ENCODE measurements at regions not wholly inside any gene's neighbourhood (a gene's known extent, or its start where the extent isn't known, plus 50 kb on each side); places are given as distances from the start of the nearest gene placed in this dataset.
"Not testable (repeated sequence)": the region's sequence is repeated elsewhere in the genome, so short reads cannot be mapped to it uniquely, and the experiment has no call there.

DNA sequence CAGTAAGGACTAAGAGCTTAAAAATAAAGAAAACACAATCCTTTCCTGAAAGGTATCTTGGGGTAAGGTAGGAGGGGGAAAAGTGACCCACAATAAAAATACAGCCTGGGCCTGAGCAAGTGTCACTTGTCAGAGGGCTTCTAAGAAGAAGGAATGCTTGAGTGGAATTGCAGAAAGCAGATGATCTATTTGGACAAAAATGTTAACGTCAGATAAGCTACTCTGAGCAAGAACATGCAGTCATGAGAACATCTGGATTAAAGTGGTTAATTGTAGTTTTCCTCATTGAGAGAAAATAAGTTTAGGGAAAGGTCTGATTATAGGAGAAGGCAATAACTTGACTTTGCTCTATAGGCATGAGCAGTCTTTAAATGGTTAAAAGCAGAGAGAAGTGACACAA is 581.9 kb downstream of the HTR1B start:
- H3K27ac ChIP-seq (ENCODE audit: low read depth, low read length), result no peak overlapping the region
- TF ChIP-seq, protein P1, sequence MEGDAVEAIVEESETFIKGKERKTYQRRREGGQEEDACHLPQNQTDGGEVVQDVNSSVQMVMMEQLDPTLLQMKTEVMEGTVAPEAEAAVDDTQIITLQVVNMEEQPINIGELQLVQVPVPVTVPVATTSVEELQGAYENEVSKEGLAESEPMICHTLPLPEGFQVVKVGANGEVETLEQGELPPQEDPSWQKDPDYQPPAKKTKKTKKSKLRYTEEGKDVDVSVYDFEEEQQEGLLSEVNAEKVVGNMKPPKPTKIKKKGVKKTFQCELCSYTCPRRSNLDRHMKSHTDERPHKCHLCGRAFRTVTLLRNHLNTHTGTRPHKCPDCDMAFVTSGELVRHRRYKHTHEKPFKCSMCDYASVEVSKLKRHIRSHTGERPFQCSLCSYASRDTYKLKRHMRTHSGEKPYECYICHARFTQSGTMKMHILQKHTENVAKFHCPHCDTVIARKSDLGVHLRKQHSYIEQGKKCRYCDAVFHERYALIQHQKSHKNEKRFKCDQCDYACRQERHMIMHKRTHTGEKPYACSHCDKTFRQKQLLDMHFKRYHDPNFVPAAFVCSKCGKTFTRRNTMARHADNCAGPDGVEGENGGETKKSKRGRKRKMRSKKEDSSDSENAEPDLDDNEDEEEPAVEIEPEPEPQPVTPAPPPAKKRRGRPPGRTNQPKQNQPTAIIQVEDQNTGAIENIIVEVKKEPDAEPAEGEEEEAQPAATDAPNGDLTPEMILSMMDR (IDR thresholded peaks at IDR 0.05; ENCODE audit: low read depth, low read length), result no peak
- H3K27me3 ChIP-seq (ENCODE audit: control insufficient read depth, insufficient read depth, low read length), result no peaks in the 10 kb centered on the region
- DNase-seq (ENCODE audit: low read depth, low spot score), result no peak
- H3K4me3 ChIP-seq (ENCODE audit: low read depth, low read length), result no peak overlapping the region
- ChIA-PET CTCF (no interaction called here), POLR2A (no interaction called here)
- no peaks in the 10 kb centered on the region for H3K9me3 ChIP-seq (ENCODE audit: control insufficient read depth, insufficient read depth, low read length)

DNA sequence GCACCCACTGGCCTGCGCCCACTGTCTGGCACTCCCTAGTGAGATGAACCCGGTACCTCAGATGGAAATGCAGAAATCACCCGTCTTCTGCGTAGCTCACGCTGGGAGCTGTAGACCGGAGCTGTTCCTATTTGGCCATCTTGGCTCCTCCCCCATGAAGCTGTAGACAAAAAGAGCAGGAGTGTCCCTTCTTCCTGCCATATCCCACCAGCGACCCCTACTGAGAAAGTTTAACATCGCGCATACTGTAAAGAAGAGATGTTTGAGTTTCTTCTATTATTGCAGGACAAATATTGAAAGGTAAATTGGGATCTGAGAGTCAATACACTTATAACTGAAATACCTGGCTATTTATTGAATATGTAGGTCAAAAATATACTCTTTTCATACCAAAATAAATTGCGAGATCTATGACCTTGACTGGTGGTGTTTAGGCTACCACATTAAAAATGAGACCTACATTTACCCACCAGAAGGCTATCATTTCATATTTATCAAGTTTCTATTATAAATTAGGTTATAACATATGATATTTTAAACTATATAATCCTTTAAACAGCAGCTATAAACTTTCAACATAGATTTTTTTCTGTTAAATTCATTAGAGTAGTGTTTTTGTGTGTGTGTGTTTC is 586.3 kb downstream of the HTR1B start:
- no peaks in the 10 kb centered on the region for H3K27me3 ChIP-seq (ENCODE audit: control insufficient read depth, insufficient read depth, low read length)
- no peak overlapping the region for H3K4me3 ChIP-seq (ENCODE audit: low read depth, low read length)
- POLR2A ChIA-PET, result no interaction called here
- no peak overlapping the region for H3K27ac ChIP-seq (ENCODE audit: low read depth, low read length)
- no peak for DNase-seq (ENCODE audit: low read depth, low spot score)
- TF ChIP-seq, protein P1 (IDR thresholded peaks at IDR 0.05; ENCODE audit: low read depth, low read length), result no peak
- peaks cover 4% of the 10 kb centered on the region; the same call in 1 of the 2 replicates for H3K9me3 ChIP-seq (ENCODE audit: control insufficient read depth, insufficient read depth, low read length)
- CTCF ChIA-PET, result interaction anchor here (1.2 kb wide), 1 partner anchor 983 kb away, joined by 3 read pairs; no protein-coding TSS in a partner anchor

DNA sequence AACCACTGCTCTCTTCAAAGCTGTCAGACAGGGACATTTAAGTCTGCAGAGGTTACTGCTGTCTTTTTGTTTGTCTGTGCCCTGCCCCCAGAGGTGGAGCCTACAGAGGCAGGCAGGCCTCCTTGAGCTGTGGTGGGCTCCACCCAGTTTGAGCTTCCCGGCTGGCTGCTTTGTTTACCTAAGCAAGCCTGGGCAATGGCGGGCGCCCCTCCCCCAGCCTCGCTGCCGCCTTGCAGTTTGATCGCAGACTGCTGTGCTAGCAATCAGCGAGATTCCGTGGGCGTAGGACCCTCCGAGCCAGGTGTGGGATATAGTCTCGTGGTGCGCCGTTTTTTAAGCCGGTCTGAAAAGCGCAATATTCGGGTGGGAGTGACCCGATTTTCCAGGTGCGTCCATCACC is 586.9 kb downstream of the HTR1B start:
- DNase-seq (ENCODE audit: low read depth, low spot score); H3K9me3 ChIP-seq (ENCODE audit: control insufficient read depth, insufficient read depth, low read length); H3K27ac ChIP-seq (ENCODE audit: low read depth, low read length); H3K27me3 ChIP-seq (ENCODE audit: control insufficient read depth, insufficient read depth, low read length); CTCF ChIA-PET; H3K4me3 ChIP-seq (ENCODE audit: low read depth, low read length); POLR2A ChIA-PET: not testable (repeated sequence)

DNA sequence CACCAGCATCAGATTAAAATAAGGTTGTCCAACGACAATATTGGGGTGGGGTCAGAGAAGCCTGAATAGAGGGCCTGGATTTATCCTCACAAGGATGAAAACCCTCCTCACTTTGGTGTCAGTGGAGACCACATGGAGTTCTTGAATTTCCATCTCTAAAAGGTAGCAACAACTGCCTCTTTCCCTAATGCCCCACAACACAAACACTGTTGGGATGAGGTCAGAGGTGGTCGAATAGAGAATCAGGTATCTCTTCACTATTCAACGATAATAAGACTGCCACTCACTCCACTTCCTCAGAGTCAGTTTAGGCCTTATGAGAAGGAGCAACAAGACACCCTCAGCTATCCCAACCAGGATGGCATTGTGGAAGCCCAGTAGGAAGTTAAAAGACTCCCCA is 596.1 kb downstream of the HTR1B start:
- ChIA-PET POLR2A (no interaction called here), CTCF (interaction anchor here (0.5 kb wide), 1 partner anchor 378 kb away, joined by 3 read pairs; no protein-coding TSS in a partner anchor)
- Histone ChIP-seq H3K27ac (ENCODE audit: low read depth, low read length) (no peak overlapping the region), H3K9me3 (ENCODE audit: control insufficient read depth, insufficient read depth, low read length) (no peaks in the 10 kb centered on the region; the same call in 1 of the 2 replicates), H3K27me3 (ENCODE audit: control insufficient read depth, insufficient read depth, low read length) (no peaks in the 10 kb centered on the region), H3K4me3 (ENCODE audit: low read depth, low read length) (no peak overlapping the region)
- TF ChIP-seq, protein P1 (IDR thresholded peaks at IDR 0.05; ENCODE audit: low read depth, low read length), result no peak
- no peak for DNase-seq (ENCODE audit: low read depth, low spot score)

DNA sequence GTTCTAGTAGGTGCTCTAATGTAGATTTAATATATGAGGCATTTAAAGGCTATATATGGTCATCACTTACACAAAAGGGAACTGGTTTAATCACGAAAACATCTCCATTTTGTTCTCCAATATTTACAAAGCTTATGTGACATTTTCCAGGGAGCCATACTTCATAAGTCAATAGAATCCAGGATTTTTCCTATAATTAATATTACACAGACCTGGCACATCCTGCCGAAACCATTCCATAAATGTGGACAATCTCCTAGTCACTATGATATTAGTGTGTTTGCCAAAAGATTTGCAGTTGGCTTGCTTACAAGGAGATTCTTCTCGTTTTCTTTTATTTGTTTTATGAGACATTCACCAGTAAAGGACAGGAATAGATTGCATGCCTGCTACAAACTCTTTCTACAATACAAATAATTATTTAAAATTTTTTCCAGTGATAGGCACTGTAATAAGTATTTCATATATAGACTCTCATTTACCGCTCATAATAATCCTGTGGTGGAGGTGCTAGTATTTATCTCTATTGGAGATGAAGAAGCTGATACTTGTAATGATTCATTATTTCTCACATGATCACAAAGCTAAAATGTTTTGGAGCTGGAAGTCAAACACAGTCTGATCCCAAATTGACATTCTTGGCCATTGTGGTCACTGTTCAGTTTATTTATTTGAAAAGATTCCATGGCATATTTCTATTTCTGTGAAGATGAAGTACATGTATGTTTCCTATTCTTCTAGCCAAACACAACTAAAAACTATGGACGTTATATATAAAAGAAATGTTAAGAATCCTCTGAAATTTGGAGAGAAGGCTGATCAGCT is 597.0 kb downstream of the HTR1B start:
- TF ChIP-seq, protein P1 (IDR thresholded peaks at IDR 0.05; ENCODE audit: low read depth, low read length), result no peak
- H3K4me3 ChIP-seq (ENCODE audit: low read depth, low read length), result no peak overlapping the region
- no peaks in the 10 kb centered on the region for H3K27me3 ChIP-seq (ENCODE audit: control insufficient read depth, insufficient read depth, low read length)
- H3K27ac ChIP-seq (ENCODE audit: low read depth, low read length), result no peak overlapping the region
- ChIA-PET CTCF (no interaction called here), POLR2A (no interaction called here)
- H3K9me3 ChIP-seq (ENCODE audit: control insufficient read depth, insufficient read depth, low read length), result no peaks in the 10 kb centered on the region; the same call in 1 of the 2 replicates
- DNase-seq (ENCODE audit: low read depth, low spot score), result no peak
